ENCODE measurements at regions not wholly inside any gene's neighbourhood (a gene's known extent, or its start where the extent isn't known, plus 50 kb on each side); places are given as distances from the start of the nearest gene placed in this dataset.
"Not testable (repeated sequence)": the region's sequence is repeated elsewhere in the genome, so short reads cannot be mapped to it uniquely, and the experiment has no call there.

DNA sequence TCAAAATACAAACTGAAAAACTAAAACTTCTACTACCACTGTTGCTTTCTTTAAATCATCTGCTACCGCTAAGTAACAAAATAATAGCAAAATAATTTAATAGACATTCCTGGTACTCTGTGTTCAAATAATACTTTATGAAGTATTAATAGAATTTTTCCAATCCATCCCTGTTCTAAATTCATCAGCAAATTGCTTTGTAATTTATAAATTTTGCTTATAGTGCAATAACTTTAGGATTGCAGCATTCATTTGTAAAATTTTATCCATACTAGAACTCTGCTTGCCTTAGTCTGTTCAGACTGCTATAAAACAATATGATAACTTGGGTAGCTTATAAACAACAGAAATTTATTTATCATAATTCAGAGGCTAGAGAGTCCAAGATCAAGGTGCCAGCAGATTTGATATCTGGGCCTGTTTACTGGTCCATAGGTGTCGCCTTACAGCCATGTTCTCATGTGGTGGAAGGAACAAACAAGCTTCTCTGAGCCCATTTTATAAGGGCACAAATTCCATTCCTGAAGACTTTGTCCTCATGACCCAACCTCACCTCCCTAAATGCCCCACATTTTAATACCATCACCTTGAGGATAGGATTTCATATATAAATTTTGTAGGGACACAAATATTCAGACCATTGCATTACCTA is 415.1 kb upstream of the MAP2 start:
- no peak overlapping the region for H3K56ac ChIP-seq (ENCODE audit: insufficient read length, low read depth, low read length)
- DNase-seq: no peak
- no peaks in the 10 kb centered on the region for H3K79me2 ChIP-seq (ENCODE audit: insufficient read depth, low read length)
- no peak overlapping the region for H2BK5ac ChIP-seq (ENCODE audit: insufficient read length, low read length)
- no peak overlapping the region for H4K91ac ChIP-seq (ENCODE audit: insufficient read length, low read depth, low read length)
- peaks cover 3% of the 10 kb centered on the region; the same call in 1 of the 2 replicates for H3K27me3 Mint-ChIP-seq (ENCODE audit: low read depth)
- H3K27ac Mint-ChIP-seq: no peak overlapping the region
- no peaks in the 10 kb centered on the region; the same call in 1 of the 2 replicates for H3K4me1 ChIP-seq (ENCODE audit: insufficient read depth, low read length)
- no peak overlapping the region for H3K14ac ChIP-seq (ENCODE audit: insufficient read depth, low read length)
- H3K27ac ChIP-seq (ENCODE audit: insufficient read length, low read depth, low read length): no peak overlapping the region
- no peak overlapping the region for H2AFZ ChIP-seq (ENCODE audit: low read length)
- peaks cover 24 to 31% of the 10 kb centered on the region in 2 experiments for H3K9me3 Mint-ChIP-seq
- peaks cover 11 to 28% (median 24%) of the 10 kb centered on the region in 3 experiments; a peak in 6 of 7 replicates for H3K36me3 Mint-ChIP-seq (ENCODE audit: insufficient read depth in 1 of 3, low read depth in 3 of 3)
- H3K9ac ChIP-seq (ENCODE audit: extremely low read depth, insufficient read length, low read length): no peak overlapping the region
- H4K5ac ChIP-seq (ENCODE audit: insufficient read length, low read depth, low read length): no peak overlapping the region
- H3K4me2 ChIP-seq (ENCODE audit: insufficient read depth, insufficient read length, low read length): no peak overlapping the region
- TF ChIP-seq CTCF (conservative IDR thresholded peaks at IDR 0.05): no peak
- peaks cover 19 to 21% of the 10 kb centered on the region in 2 experiments for H3K4me1 Mint-ChIP-seq
- no peak overlapping the region for H3T11ph ChIP-seq (ENCODE audit: low read length)
- H2BK120ac ChIP-seq (ENCODE audit: low read depth, low read length, poor library complexity, severe bottlenecking): no peak overlapping the region
- no peak overlapping the region for H2BK20ac ChIP-seq (ENCODE audit: low read depth, low read length, poor library complexity, severe bottlenecking)
- H3K9me3 ChIP-seq (ENCODE audit: control insufficient read depth, low read depth, low read length): peaks cover 12% of the 10 kb centered on the region
- H2BK15ac ChIP-seq (ENCODE audit: low read depth, low read length): no peak overlapping the region
- WGBS (ENCODE audit: extremely low coverage, insufficient read length, low lambda C conversion rate): no CpG with 5 or more reads among the region's 2 CpGs
- no peaks in the 10 kb centered on the region for H3K27me3 ChIP-seq (ENCODE audit: insufficient read depth, low read length)
- no peaks in the 10 kb centered on the region for H4K20me1 ChIP-seq (ENCODE audit: control insufficient read depth, insufficient read depth, insufficient read length)
- H3K4me3 Mint-ChIP-seq: no peak overlapping the region
- no peak overlapping the region for H2AK5ac ChIP-seq (ENCODE audit: insufficient read length, low read length)
- H3K79me1 ChIP-seq (ENCODE audit: insufficient read depth, low read depth, low read length, poor library complexity, severe bottlenecking): no peaks in the 10 kb centered on the region
- no peaks in the 10 kb centered on the region for H3K23me2 ChIP-seq (ENCODE audit: insufficient read length, low read depth, low read length, poor library complexity, severe bottlenecking)
- no peak overlapping the region for H2BK12ac ChIP-seq (ENCODE audit: insufficient read length, low read depth, low read length)
- H3K4ac ChIP-seq (ENCODE audit: low read depth, low read length): no peak overlapping the region
- no peak overlapping the region for H4K8ac ChIP-seq (replicated peaks; ENCODE audit: insufficient read length, low read depth, low read length)
- no peak overlapping the region for H3K23ac ChIP-seq (ENCODE audit: insufficient read length, low read depth, low read length)
- H3K18ac ChIP-seq (ENCODE audit: insufficient read length, low read depth, low read length): no peak overlapping the region

DNA sequence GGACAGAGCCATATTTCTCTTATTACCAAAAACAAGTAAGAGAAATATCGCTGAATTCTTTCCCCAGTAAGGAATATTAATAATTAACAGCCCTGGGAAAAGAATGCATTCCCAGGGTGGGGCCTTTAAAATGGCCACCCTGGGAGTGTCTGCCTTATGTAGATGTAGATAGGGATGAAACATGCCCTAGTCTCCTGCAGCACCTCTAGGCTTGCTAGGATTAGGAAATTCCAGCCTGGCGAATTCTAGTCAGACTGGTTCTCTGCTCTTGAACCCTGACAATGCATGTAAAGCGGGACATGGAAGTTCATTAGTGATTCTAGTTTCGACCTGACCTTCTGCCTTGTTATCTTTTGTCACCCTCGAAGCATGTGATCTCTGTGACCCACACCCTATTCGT is 405.2 kb upstream of the MAP2 start:
- not testable (repeated sequence) for H3K56ac ChIP-seq (ENCODE audit: insufficient read length, low read depth, low read length); H2BK15ac ChIP-seq (ENCODE audit: low read depth, low read length); H4K20me1 ChIP-seq (ENCODE audit: control insufficient read depth, insufficient read depth, insufficient read length)

More for the DNA sequence above, 405.2 kb upstream of the MAP2 start:
- H3K23me2 ChIP-seq (ENCODE audit: insufficient read length, low read depth, low read length, poor library complexity, severe bottlenecking); H4K5ac ChIP-seq (ENCODE audit: insufficient read length, low read depth, low read length); H3K9ac ChIP-seq (ENCODE audit: extremely low read depth, insufficient read length, low read length); H4K8ac ChIP-seq (replicated peaks; ENCODE audit: insufficient read length, low read depth, low read length); H3K4me1 Mint-ChIP-seq; H3K27ac ChIP-seq (ENCODE audit: insufficient read length, low read depth, low read length); H3K14ac ChIP-seq (ENCODE audit: insufficient read depth, low read length); H3K4me3 Mint-ChIP-seq; H2AK5ac ChIP-seq (ENCODE audit: insufficient read length, low read length); DNase-seq; H3K9me3 Mint-ChIP-seq; H3K9me3 ChIP-seq (ENCODE audit: control insufficient read depth, low read depth, low read length); H2AFZ ChIP-seq (ENCODE audit: low read length); H3K79me2 ChIP-seq (ENCODE audit: insufficient read depth, low read length); H3K4me1 ChIP-seq (ENCODE audit: insufficient read depth, low read length); H3K23ac ChIP-seq (ENCODE audit: insufficient read length, low read depth, low read length); H3K27ac Mint-ChIP-seq; H2BK20ac ChIP-seq (ENCODE audit: low read depth, low read length, poor library complexity, severe bottlenecking); H3K18ac ChIP-seq (ENCODE audit: insufficient read length, low read depth, low read length); H2BK12ac ChIP-seq (ENCODE audit: insufficient read length, low read depth, low read length); H2BK5ac ChIP-seq (ENCODE audit: insufficient read length, low read length); H3K4me2 ChIP-seq (ENCODE audit: insufficient read depth, insufficient read length, low read length); H2BK120ac ChIP-seq (ENCODE audit: low read depth, low read length, poor library complexity, severe bottlenecking); H3K27me3 Mint-ChIP-seq (ENCODE audit: low read depth); H3T11ph ChIP-seq (ENCODE audit: low read length); H3K4ac ChIP-seq (ENCODE audit: low read depth, low read length); H3K79me1 ChIP-seq (ENCODE audit: insufficient read depth, low read depth, low read length, poor library complexity, severe bottlenecking); H4K91ac ChIP-seq (ENCODE audit: insufficient read length, low read depth, low read length); H3K36me3 Mint-ChIP-seq (ENCODE audit: insufficient read depth in 1 of 3, low read depth in 3 of 3); H3K27me3 ChIP-seq (ENCODE audit: insufficient read depth, low read length): not testable (repeated sequence)
- WGBS (ENCODE audit: extremely low coverage, insufficient read length, low lambda C conversion rate): no CpG with 5 or more reads among the region's 6 CpGs

Measured in H9 (cell line).